C4-2B (cell line): ENCODE measurements at regions not wholly inside any gene's neighbourhood (a gene's known extent, or its start where the extent isn't known, plus 50 kb on each side); places are given as distances from the start of the nearest gene placed in this dataset.

Experiments used
- ZFX ChIP-seq: fragments of 450-650 bp; IDR thresholded peaks from 2 replicates; pipeline ENCODE4 v1.6.1; 2017
- TF ChIP-seq, protein P1 (sequence below): fragments of 450-650 bp; conservative IDR thresholded peaks from 2 replicates; pipeline ENCODE4 v1.5.1; 2017; ENCODE audit warnings: mild to moderate bottlenecking

DNA sequence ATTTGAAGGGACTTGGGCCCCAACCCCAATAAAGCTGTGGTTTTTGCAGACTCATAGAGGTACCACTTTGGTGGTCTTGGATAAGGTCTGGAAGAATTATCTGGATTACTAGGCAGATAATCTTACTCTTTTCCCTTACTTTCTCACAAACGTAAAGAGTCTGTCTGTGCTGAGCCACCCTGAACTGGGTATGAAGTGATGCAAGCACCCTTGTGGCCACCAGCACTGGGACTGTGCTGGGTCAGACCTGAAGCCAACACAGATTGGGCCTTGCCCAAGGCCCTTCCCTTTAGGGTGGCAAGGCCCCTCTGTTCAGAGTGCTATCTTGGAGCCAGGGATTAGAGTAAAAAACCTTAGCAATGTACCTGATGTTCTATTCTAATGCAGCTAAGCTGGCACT is 827.0 kb upstream of the RAB6C start:
- TF ChIP-seq, protein P1, sequence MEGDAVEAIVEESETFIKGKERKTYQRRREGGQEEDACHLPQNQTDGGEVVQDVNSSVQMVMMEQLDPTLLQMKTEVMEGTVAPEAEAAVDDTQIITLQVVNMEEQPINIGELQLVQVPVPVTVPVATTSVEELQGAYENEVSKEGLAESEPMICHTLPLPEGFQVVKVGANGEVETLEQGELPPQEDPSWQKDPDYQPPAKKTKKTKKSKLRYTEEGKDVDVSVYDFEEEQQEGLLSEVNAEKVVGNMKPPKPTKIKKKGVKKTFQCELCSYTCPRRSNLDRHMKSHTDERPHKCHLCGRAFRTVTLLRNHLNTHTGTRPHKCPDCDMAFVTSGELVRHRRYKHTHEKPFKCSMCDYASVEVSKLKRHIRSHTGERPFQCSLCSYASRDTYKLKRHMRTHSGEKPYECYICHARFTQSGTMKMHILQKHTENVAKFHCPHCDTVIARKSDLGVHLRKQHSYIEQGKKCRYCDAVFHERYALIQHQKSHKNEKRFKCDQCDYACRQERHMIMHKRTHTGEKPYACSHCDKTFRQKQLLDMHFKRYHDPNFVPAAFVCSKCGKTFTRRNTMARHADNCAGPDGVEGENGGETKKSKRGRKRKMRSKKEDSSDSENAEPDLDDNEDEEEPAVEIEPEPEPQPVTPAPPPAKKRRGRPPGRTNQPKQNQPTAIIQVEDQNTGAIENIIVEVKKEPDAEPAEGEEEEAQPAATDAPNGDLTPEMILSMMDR: no peak
- TF ChIP-seq ZFX: no peak
